ENCODE measurements at regions not wholly inside any gene's neighbourhood (a gene's known extent, or its start where the extent isn't known, plus 50 kb on each side); places are given as distances from the start of the nearest gene placed in this dataset.
"Not testable (repeated sequence)": the region's sequence is repeated elsewhere in the genome, so short reads cannot be mapped to it uniquely, and the experiment has no call there.

DNA sequence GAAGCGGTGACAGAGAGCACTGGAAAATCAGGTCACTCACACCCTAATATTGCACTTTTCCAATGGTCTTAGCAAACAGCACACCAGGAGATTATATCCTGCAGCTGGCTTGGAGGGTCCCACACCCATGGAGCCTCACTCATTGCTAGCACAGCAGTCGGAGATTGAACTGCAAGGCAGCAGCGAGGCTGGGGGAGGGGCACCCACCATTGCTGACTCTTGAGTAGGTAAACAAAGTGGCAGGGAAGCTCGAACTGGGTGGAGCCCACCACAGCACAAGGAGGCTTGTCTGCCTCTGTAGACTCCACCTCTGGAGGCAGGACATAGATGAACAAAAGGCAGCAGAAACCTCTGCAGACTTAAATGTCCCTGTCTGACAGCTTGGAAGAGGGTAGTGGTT, 1579.7 kb downstream of the REEP3 start:
- DNase-seq, result not testable (repeated sequence)

GRCh38 chr10:65110009-65110408, 1588.8 kb downstream of the REEP3 start:
- DNase-seq, result no peak

GRCh38 chr10:65111059-65111458, 1589.9 kb downstream of the REEP3 start:
- not testable (repeated sequence) for DNase-seq

- DNase-seq, result no peak
Observed at GRCh38 chr10:65112573-65112972, 1591.4 kb downstream of the REEP3 start.

GRCh38 chr10:65123120-65123519, 1601.9 kb downstream of the REEP3 start:
- DNase-seq, result no peak

- no peak for DNase-seq
Observed at GRCh38 chr10:65125212-65125611, 1604.0 kb downstream of the REEP3 start.

GRCh38 chr10:65126288-65126687, 1605.1 kb downstream of the REEP3 start:
- no peak for DNase-seq

DNA sequence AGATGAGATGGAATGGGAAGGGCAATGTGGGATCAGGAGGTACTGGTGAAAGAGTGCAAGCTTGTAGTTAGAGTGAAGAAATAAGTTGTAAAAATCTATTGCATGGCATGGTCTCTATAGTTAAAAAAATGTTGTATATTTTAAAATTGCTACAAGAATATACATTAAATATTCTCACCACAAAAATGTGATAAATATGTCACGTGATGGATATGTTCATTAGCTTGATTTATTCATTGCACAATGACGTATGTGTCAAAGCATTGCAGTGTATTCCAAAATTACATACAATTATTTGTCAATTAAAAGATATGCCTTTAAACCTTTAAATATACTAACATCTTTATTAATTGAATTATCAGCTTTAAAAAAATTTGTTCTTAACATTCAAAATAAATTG, 1607.1 kb downstream of the REEP3 start:
- no peak for DNase-seq

DNA sequence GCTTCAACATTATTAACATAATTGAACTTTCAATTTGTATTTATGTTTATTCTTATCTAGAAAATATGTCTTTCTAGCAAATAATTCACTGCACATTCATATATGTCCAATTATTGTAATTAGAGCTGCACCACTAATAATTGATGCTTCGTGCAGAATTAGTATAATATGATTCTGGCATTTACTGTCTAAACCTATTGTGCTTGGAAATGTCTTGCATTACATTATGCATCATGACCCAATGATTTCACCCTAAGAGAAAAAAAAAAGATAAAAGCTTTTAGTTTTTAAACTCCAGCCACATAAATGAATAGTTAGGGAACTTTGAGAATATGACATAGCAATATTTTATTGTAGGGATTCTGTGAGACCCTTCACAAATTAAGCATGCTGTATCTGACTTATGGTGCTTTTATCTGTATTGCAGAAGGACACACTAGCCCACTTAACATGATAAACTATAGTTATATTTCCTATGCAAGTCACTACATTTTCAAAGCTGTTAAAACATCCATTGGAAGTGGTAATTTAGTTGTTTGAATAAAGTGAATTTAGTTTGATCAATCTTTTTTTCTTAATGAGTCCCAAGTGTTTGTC, 1609.1 kb downstream of the REEP3 start:
- DNase-seq, result no peak

DNA sequence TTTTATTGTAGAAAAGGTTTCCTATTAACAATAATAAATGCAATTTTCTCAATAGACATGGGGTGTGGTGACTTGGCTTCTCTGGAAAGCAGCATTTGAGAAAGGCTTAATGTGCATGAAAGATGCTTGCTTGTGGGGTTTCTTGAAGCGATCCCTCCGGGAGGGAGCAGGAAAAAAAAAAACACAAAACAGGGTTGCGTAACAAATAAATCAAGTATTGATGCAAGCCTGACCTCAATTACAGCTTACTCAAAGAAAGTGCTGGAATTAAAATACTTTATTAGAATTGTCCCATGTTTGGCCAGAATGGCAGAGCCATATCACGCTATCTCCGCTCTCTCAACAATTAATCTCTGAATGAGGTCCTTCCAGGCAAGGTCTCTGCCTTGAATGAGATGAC, 1612.5 kb downstream of the REEP3 start:
- no peak for DNase-seq

GRCh38 chr10:65135508-65135907, 1614.3 kb downstream of the REEP3 start:
- DNase-seq, result no peak

DNA sequence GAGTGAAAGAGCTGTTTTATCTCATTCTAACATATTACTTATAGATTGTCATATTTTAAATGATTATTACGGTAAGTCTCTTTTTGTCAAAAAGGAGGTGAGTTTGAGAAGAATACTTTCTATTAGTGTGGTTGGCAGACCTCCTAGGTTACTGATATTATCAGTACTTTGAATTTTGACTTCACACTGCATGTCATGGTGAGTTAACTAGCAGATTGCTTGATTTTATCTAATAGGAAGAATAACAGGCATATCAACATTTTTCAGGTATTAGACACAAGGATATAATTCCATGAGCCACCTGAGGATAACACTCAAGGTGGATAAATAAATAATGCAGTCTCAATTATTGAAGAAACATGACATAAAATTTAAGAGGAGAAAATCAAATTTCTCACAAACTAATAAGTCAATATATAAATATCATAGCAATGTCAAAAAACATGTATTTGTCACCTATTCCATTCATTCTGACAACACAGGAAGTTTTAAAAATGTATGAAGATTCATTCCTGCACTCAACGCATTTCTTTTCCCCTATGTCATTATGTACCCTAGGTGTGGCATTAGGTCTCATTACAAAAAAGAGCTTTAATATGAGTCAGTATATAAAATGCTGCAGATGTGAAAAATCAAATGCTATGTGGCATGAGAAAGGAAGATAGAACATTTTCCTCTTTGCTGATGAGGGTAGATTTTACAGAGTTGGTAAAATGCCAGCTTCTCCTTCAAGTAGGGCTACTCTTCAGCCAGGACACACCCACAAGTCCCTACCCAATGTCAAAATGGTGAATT, 1621.6 kb downstream of the REEP3 start:
- no peak for DNase-seq

DNA sequence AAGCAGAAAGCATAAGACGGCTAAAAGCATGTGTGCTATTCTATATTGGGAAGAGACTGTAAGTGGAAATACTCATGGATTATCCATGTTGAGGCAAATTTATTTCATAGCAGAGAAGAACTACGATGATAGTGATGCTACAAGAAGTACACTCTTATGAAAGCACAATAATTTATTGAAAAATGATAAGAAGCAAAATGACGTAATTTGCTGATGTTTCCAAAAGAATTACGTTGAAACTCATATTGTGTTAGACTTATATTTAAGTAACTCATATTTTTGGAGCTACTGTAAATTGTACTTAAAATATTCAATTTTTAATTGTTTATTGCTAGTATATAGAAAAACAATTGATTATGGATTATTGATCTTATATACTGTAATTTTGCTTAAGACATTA, 1622.5 kb downstream of the REEP3 start:
- no peak for DNase-seq

DNA sequence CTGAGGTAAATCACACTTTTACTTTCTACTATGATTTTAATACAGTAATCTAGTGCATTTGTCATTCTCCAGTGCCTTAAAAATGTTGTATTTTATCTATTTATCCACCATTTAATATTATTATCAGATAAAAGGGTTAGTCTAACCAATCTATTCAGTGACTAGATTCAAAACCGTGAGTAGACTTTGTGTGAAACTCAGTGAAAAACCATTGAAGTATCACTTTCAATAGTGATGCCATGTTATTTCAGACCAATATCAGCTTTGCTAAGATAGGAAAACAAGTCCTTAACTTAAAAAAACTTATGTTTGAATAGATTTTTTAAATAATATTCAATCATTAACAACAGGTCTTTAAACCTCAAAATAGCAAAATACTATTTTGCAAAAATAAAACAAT, 1628.7 kb downstream of the REEP3 start:
- DNase-seq, result no peak

- DNase-seq, result no peak
Observed at GRCh38 chr10:65166272-65166671, 1645.1 kb downstream of the REEP3 start.

GRCh38 chr10:65172249-65172648, 1651.0 kb downstream of the REEP3 start:
- DNase-seq, result no peak

- no peak for DNase-seq
Observed at GRCh38 chr10:65176994-65177393, 1655.8 kb downstream of the REEP3 start.

DNA sequence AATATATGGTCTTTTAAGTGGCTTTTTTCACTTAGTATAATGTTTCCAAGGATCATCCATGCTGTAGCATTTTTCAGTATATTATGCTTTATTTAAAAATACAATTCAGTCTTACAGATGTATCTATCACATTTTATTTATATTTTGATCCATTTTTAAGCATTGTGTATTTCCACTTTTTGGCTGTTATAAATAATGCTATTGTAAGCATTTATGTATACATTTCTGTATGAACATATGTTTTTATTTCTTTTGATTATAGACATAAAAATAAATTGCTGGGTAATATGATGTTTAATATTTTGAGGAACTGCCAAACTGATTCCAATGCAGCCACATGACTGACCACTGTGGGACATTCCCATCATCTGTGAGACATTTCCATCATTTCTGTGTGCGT, 1662.0 kb downstream of the REEP3 start:
- no peak for DNase-seq

GRCh38 chr10:65186668-65187067, 1665.5 kb downstream of the REEP3 start:
- not testable (repeated sequence) for DNase-seq

GRCh38 chr10:65194126-65194525, 1672.9 kb downstream of the REEP3 start:
- no peak for DNase-seq

DNA sequence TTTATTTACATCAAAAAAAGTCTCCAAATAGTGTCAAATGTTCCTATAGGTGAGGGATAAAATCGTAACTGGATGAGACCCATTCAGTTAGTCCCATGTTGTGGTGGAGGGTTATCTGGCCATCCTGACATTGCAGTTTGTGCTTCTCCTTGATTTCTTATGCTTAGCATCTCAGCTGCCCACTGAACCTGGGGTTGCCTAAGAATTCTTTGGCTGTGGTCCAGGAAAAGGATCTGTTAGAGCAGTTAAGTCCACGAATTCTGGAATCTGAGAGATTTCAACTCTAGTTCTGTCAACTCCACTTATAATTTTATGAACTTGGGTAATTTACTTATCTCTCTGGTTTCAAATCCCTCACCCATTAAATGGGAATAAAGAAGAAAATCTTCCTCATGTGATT, 1673.4 kb downstream of the REEP3 start:
- DNase-seq, result no peak

DNA sequence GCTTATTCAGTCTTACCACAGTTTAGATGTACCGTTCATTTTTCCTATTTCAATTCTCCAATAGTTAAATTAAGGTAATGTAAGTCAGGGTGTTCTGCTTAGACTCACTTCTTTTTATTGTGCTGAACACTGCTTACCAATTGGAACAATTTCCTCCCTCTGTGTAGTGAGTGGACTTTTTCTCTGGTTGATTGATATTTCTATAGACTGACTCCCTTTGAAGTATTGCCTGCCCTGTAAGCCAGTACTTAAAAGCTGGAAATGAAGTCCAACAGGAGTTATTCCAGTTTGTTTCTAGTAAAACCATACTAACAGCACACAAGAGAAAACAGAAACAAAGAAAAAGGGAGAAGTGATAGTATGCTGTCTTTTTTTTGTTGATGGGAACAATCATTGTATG, 1674.9 kb downstream of the REEP3 start:
- no peak for DNase-seq

DNA sequence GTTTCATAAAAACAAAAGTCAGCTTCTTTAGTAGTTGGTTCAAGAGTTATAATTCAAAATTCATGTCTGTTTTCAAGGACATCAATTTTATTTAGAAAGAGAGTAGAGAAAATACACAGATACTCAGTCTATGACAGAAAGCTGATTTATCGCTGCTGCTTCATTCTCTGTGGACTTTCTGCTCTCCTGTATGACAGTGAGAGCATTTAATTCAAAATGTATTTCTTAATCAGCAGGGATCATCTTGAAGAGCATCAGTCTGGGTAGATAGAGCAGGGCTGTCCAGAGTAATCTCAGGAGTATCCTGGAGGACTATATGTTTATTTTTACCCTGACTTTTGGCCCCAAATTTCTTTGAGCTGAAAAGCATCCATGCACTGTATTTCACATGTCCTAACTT, 1676.7 kb downstream of the REEP3 start:
- no peak for DNase-seq

GRCh38 chr10:65201491-65201890, 1680.3 kb downstream of the REEP3 start:
- no peak for DNase-seq

DNA sequence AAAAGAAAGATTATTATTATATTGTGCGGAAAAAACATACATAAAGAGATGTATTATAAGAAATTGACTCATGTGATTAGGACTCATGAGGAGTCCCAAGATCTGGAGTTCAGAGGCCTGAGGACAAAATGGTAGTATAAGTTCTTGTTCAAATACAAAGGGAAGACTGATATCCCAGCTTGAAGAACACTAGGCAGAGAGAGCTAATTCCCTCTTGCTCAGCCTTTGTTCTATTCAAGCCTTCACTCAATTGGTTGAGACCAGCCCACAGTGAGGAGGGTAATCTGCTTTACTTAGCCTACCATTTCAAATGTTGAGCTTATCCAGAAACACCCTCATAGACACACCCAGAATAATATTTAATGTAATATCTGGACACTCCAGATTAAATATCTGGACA, 1683.8 kb downstream of the REEP3 start:
- DNase-seq, result no peak
